SK-N-SH (cell line): ENCODE measurements at regions not wholly inside any gene's neighbourhood (a gene's known extent, or its start where the extent isn't known, plus 50 kb on each side); places are given as distances from the start of the nearest gene placed in this dataset.
A peak's percentile ranks its signal among the peaks of the same experiment; 100 is the strongest.

ENCODE experiments used
- CTCF ChIA-PET: fragments of 300-600, 350-600 bp; formaldehyde crosslinking; extraction: SDS; loops from one replicate; lab custom pipeline; 2021; lab: Yijun Ruan, JAX
- POLR2A ChIA-PET: fragments of 350-600 bp; sonication (Branson Sonifier 250); formaldehyde crosslinking; extraction: SDS; loops from one replicate; lab custom pipeline; 2020; ENCODE audit warnings: antibody characterized with exemption, inconsistent platforms; lab: Yijun Ruan, JAX
- DNase-seq: peaks from one replicate; pipeline ENCODE4 v3.0.0; 2012
- H2AFZ ChIP-seq: fragments of 200-600 bp; sonication (generic); 2 replicates; pipeline ENCODE4 v1.8.1; 2016; ENCODE audit warnings: antibody characterized with exemption, mild to moderate bottlenecking, low read depth
- H3F3A ChIP-seq: fragments of 200-600 bp; sonication (generic); replicated peaks from 2 replicates; pipeline ENCODE3; 2016; ENCODE audit warnings: antibody characterized with exemption, mild to moderate bottlenecking; ENCODE audit not compliant: insufficient read depth
- H3K27ac ChIP-seq, 2 experiments: fragments of 200-500 bp in 1 of 2; fragments of 200-600 bp in 1 of 2; sonication (Bioruptor generic) in 1 of 2; sonication (generic), shearing (Covaris generic) in 1 of 2; 2 replicates each; pipeline versions ENCODE4 v1.5.1 to v1.6.1; 2014 to 2016; ENCODE audit warnings: low read depth in 2 of 2, inconsistent platforms in 1 of 2, low read length in 1 of 2, mild to moderate bottlenecking in 1 of 2, mixed read lengths in 1 of 2
- H3K27me3 ChIP-seq: fragments of 200-600 bp; sonication (generic), shearing (Covaris generic); 2 replicates; pipeline ENCODE4 v1.6.1; 2016; ENCODE audit warnings: mixed run types; ENCODE audit not compliant: insufficient read depth
- H3K36me3 ChIP-seq, 2 experiments: fragments of 200-500 bp in 1 of 2; fragments of 200-600 bp in 1 of 2; sonication (Bioruptor generic) in 1 of 2; sonication (generic) in 1 of 2; replicated peaks in 1 of 2; 2 replicates each; pipeline versions ENCODE3 to v1.5.1; 2014 to 2016; ENCODE audit warnings: low read length in 1 of 2, mild to moderate bottlenecking in 1 of 2; ENCODE audit not compliant: insufficient read depth in 2 of 2, control insufficient read depth in 1 of 2
- H3K4me1 ChIP-seq, 2 experiments: fragments of 200-500 bp in 1 of 2; fragments of 200-600 bp in 1 of 2; sonication (Bioruptor generic) in 1 of 2; sonication (generic), shearing (Covaris generic) in 1 of 2; 2 replicates each; pipeline versions ENCODE4 v1.5.1 to v1.6.1; 2014 to 2016; ENCODE audit warnings: low read depth in 1 of 2, low read length in 1 of 2, mixed run types in 1 of 2; ENCODE audit not compliant: insufficient read depth in 2 of 2, control insufficient read depth in 1 of 2
- H3K4me2 ChIP-seq: fragments of 200-600 bp; sonication (generic), shearing (Covaris generic); 2 replicates; pipeline ENCODE4 v1.6.1; 2017; ENCODE audit warnings: mixed run types
- H3K4me3 ChIP-seq, 2 experiments: fragments of 200-500 bp in 1 of 2; fragments of 200-600 bp in 1 of 2; sonication (Bioruptor generic) in 1 of 2; sonication (generic), shearing (Covaris generic) in 1 of 2; 2 replicates each; pipeline versions ENCODE4 v1.5.1 to v1.8.1; 2014 to 2016; ENCODE audit warnings: low read depth in 2 of 2, inconsistent platforms in 1 of 2, low read length in 1 of 2, mild to moderate bottlenecking in 1 of 2, mixed read lengths in 1 of 2, moderate library complexity in 1 of 2
- H3K79me2 ChIP-seq: fragments of 200-600 bp; sonication (generic); 2 replicates; pipeline ENCODE4 v1.8.1; 2017; ENCODE audit warnings: mild to moderate bottlenecking; ENCODE audit not compliant: insufficient read depth
- H3K9ac ChIP-seq: fragments of 200-600 bp; sonication (generic); 2 replicates; pipeline ENCODE4 v1.6.1; 2017; ENCODE audit warnings: mixed run types
- H3K9me2 ChIP-seq: fragments of 200-600 bp; sonication (generic); 2 replicates; pipeline ENCODE4 v1.6.1; 2017; ENCODE audit warnings: mixed run types
- H3K9me3 ChIP-seq: fragments of 200-600 bp; sonication (generic); 2 replicates; pipeline ENCODE4 v1.6.1; 2017; ENCODE audit warnings: mixed run types, mild to moderate bottlenecking, moderate library complexity
- H4K20me1 ChIP-seq: fragments of 200-600 bp; sonication (generic); 2 replicates; pipeline ENCODE4 v1.6.1; 2017; ENCODE audit warnings: mild to moderate bottlenecking, mixed run types; ENCODE audit not compliant: insufficient read depth
- EZH2phosphoT487 ChIP-seq: fragments of 200-600 bp; sonication (generic); IDR thresholded peaks from 2 replicates; pipeline ENCODE4 v1.6.1; 2017; ENCODE audit warnings: low read depth, mixed run types, mild to moderate bottlenecking, antibody characterized with exemption, moderate library complexity, borderline replicate concordance
- MEF2A ChIP-seq: IDR thresholded peaks from 2 replicates; pipeline ENCODE4 v1.4.0; 2012; ENCODE audit warnings: low read depth, borderline replicate concordance
- NFIC ChIP-seq: IDR thresholded peaks from 2 replicates; pipeline ENCODE4 v1.4.0; 2012; ENCODE audit warnings: borderline replicate concordance
- RAD21 ChIP-seq: IDR thresholded peaks from 2 replicates; pipeline ENCODE4 v1.6.1; 2012; ENCODE audit warnings: mild to moderate bottlenecking, low read length
- YY1 ChIP-seq: IDR thresholded peaks from 2 replicates; pipeline ENCODE4 v1.4.0; 2012; ENCODE audit warnings: low read depth, mild to moderate bottlenecking
- WGBS: methylation state at CpG from one replicate; pipeline ENCODE4 v1.1.6; 2017; ENCODE audit warnings: low lambda C conversion rate; 5-methylcytosine and 5-hydroxymethylcytosine counted together
- TF ChIP-seq, protein P1 (sequence below): IDR thresholded peaks from 2 replicates; pipeline ENCODE4; 2012
- TF ChIP-seq, protein P2 (sequence below): fragments of 150-350 bp; IDR thresholded peaks from 2 replicates; pipeline ENCODE4 v1.6.1; 2017; ENCODE audit warnings: antibody characterized with exemption, low read length, low read depth, borderline replicate concordance
- TF ChIP-seq, protein P3 (sequence below): fragments of 200-600 bp; sonication (generic); IDR thresholded peaks from 2 replicates; pipeline ENCODE4 v1.6.1; 2017; ENCODE audit warnings: antibody characterized with exemption, mild to moderate bottlenecking, moderate library complexity

DNA sequence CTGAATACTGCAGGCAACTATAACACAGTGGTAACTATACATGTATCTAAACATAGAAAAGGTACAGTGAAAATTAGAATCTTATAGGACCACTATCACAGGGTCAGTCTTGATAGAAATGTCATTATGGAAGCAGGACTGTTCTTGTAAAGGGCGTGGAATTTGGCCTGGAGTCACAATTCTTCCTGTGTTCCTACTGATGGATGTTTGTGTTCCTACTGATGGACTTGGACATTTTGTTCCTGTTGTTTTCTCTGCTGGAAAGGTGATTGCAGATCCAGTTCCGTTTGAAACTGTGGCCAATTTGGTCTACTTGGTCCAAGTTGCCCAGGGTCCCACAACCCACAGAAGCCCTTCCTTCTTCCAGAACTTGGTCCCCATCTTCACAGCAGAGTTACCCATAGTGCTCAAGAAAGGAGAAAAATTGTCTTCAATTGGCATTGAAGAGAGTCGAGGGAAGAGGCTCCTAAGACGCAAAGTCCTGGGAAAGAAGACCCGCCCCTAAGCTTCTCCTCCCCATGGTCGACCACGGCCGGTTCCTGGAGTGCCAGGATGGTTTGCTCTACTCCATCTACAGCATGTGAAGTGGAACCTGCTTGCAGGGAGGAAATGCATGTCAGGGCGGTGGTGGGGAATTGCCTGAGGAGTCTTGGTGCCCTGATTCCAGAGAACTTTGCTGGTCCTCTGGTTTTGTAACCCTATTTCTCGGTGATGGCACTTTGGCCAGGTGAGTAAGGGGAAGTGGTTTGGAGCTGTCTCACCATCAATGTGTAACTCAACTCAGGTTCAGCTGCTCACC is 102.8 kb upstream of the RAB12 start (continued):
- TF ChIP-seq, protein P1, sequence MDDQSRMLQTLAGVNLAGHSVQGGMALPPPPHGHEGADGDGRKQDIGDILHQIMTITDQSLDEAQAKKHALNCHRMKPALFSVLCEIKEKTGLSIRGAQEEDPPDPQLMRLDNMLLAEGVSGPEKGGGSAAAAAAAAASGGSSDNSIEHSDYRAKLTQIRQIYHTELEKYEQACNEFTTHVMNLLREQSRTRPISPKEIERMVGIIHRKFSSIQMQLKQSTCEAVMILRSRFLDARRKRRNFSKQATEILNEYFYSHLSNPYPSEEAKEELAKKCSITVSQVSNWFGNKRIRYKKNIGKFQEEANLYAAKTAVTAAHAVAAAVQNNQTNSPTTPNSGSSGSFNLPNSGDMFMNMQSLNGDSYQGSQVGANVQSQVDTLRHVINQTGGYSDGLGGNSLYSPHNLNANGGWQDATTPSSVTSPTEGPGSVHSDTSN: no peak
- TF ChIP-seq NFIC (no peak), EZH2phosphoT487 (no peak), YY1 (no peak)
- TF ChIP-seq, protein P2, sequence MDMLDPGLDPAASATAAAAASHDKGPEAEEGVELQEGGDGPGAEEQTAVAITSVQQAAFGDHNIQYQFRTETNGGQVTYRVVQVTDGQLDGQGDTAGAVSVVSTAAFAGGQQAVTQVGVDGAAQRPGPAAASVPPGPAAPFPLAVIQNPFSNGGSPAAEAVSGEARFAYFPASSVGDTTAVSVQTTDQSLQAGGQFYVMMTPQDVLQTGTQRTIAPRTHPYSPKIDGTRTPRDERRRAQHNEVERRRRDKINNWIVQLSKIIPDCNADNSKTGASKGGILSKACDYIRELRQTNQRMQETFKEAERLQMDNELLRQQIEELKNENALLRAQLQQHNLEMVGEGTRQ: no peak

DNA sequence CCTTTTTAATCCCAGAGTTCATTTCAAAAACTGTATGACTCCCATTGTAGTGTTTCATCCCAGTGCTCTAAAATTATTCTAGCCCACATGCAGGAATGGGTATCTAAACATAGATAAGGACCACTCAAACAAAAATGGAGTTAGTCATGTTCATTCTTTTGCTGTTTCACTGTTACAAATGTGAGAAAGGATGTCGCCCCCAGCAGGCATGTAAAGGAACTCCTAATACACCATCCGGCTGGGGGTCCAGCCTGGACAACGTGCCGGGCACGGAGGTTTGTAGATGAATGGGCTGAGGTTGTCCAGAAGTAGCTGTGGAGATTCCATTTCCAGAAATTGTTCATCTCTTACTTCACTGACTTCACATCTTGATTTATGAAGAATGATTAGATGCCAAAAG is 101.9 kb upstream of the RAB12 start:
- Histone ChIP-seq H3K4me3 (no peak overlapping the region), H3F3A (no peaks in the 10 kb centered on the region), H4K20me1 (no peaks in the 10 kb centered on the region), H3K79me2 (no peaks in the 10 kb centered on the region), H3K9me2 (no peaks in the 10 kb centered on the region), H3K27me3 (no peaks in the 10 kb centered on the region), H3K9ac (no peak overlapping the region), H3K36me3 (no peaks in the 10 kb centered on the region), H3K4me1 (peaks cover 0 to 12% of the 10 kb centered on the region in 2 experiments; a peak in 1 of 4 replicates), H3K27ac (no peak overlapping the region), H3K4me2 (no peak overlapping the region), H3K9me3 (no peaks in the 10 kb centered on the region), H2AFZ (no peak overlapping the region)
- CTCF ChIA-PET: interaction anchor here (0.6 to 1.7 kb wide), 2 partner anchors 11 to 34 kb away, joined by 3 to 4 read pairs; no protein-coding TSS in a partner anchor
- POLR2A ChIA-PET: no interaction called here
- WGBS: 15% methylated on average over 5 of the region's 5 CpGs
- TF ChIP-seq RAD21 (peak; percentile 24; the same call in 1 of the 2 replicates), MEF2A (no peak)
- TF ChIP-seq, protein P3, sequence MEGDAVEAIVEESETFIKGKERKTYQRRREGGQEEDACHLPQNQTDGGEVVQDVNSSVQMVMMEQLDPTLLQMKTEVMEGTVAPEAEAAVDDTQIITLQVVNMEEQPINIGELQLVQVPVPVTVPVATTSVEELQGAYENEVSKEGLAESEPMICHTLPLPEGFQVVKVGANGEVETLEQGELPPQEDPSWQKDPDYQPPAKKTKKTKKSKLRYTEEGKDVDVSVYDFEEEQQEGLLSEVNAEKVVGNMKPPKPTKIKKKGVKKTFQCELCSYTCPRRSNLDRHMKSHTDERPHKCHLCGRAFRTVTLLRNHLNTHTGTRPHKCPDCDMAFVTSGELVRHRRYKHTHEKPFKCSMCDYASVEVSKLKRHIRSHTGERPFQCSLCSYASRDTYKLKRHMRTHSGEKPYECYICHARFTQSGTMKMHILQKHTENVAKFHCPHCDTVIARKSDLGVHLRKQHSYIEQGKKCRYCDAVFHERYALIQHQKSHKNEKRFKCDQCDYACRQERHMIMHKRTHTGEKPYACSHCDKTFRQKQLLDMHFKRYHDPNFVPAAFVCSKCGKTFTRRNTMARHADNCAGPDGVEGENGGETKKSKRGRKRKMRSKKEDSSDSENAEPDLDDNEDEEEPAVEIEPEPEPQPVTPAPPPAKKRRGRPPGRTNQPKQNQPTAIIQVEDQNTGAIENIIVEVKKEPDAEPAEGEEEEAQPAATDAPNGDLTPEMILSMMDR: peak; percentile 45
- DNase-seq: peak; percentile 31
